PC-3 (cell line): ENCODE measurements at regions not wholly inside any gene's neighbourhood (a gene's known extent, or its start where the extent isn't known, plus 50 kb on each side); places are given as distances from the start of the nearest gene placed in this dataset.

Source experiments
- ATAC-seq: fragments of 200-7000 bp; cut with Tn5 transposase; 2 replicates; pipeline ENCODE4 v1.9.1; 2020; ENCODE audit warnings: mild to moderate bottlenecking, moderate library complexity
- BruUV-seq: library from RNA; stranded (reverse); fragments of 400-500 nt; replicated peaks from 2 replicates; lab custom pipeline; 2021; lab: Mats Ljungman, UMichigan
- CTCF ChIA-PET: fragments of 300-600 bp; sonication (Branson Sonifier 250); formaldehyde crosslinking; loops from one replicate; lab custom pipeline; 2022; ENCODE audit warnings: antibody characterized with exemption; lab: Charles Lee
- POLR2A ChIA-PET: fragments of 300-600 bp; sonication (Branson Sonifier 250); formaldehyde crosslinking; loops from one replicate; lab custom pipeline; 2022; ENCODE audit warnings: antibody characterized with exemption; ENCODE audit not compliant: unreplicated experiment; lab: Charles Lee
- DNase-seq: peaks from one replicate; pipeline ENCODE4 v3.0.0-alpha.2; 2015
- H2AFZ ChIP-seq: fragments of 300-600 bp; sonication (generic); 2 replicates; pipeline ENCODE4 v1.6.0; 2016; ENCODE audit warnings: antibody characterized with exemption, low read length
- H3F3A ChIP-seq: fragments of 300-600 bp; sonication (generic); one replicate; pipeline ENCODE4 v1.6.0; 2017; ENCODE audit warnings: antibody characterized with exemption, low read length, control low read depth, mild to moderate bottlenecking; ENCODE audit not compliant: unreplicated experiment
- H3K27ac ChIP-seq: fragments of 300-600 bp; sonication (generic); 2 replicates; pipeline ENCODE4 v1.5.1; 2016; ENCODE audit warnings: mild to moderate bottlenecking, low read length
- H3K27me3 ChIP-seq: fragments of 300-600 bp; sonication (generic); 2 replicates; pipeline ENCODE4 v1.6.1; 2016; ENCODE audit warnings: low read length, mixed read lengths
- H3K36me3 ChIP-seq: fragments of 300-600 bp; sonication (generic); 2 replicates; pipeline ENCODE4 v1.6.1; 2016; ENCODE audit warnings: low read depth, mixed run types, low read length, mixed read lengths
- H3K4me1 ChIP-seq: fragments of 300-600 bp; sonication (generic); 2 replicates; pipeline ENCODE4 v1.5.1; 2016; ENCODE audit warnings: low read length; ENCODE audit not compliant: insufficient read depth
- H3K4me2 ChIP-seq: fragments of 300-600 bp; sonication (generic); 2 replicates; pipeline ENCODE4 v1.6.0; 2016; ENCODE audit warnings: low read length
- H3K4me3 ChIP-seq: fragments of 300-600 bp; sonication (generic); 2 replicates; pipeline ENCODE4 v1.5.1; 2016; ENCODE audit warnings: mild to moderate bottlenecking, low read length, mixed read lengths
- H3K79me2 ChIP-seq: fragments of 300-600 bp; sonication (generic); 2 replicates; pipeline ENCODE4 v1.6.1; 2017; ENCODE audit warnings: low read length, mixed read lengths
- H3K9ac ChIP-seq: fragments of 300-600 bp; sonication (generic); 2 replicates; pipeline ENCODE4 v1.6.0; 2016; ENCODE audit warnings: mild to moderate bottlenecking, low read length
- H3K9me2 ChIP-seq: fragments of 300-600 bp; sonication (generic); replicated peaks from 2 replicates; pipeline ENCODE4 v1.6.1; 2016; ENCODE audit warnings: mixed run types, low read length, mixed read lengths
- H3K9me3 ChIP-seq: fragments of 300-600 bp; sonication (generic); 2 replicates; pipeline ENCODE4 v1.6.1; 2016; ENCODE audit warnings: low read length, mixed read lengths
- H4K20me1 ChIP-seq: fragments of 300-600 bp; sonication (generic); 2 replicates; pipeline ENCODE4 v1.6.1; 2016; ENCODE audit warnings: low read length, mixed read lengths
- CTCF ChIP-seq: fragments of 300-600 bp; sonication (generic); conservative IDR thresholded peaks from 2 replicates; pipeline ENCODE4 v1.5.1; 2017; ENCODE audit warnings: antibody characterized with exemption, low read depth, mild to moderate bottlenecking, low read length
- EZH2 ChIP-seq: fragments of 300-600 bp; sonication (generic); IDR thresholded peaks from one replicate; pipeline ENCODE4 v1.6.1; 2017; ENCODE audit warnings: antibody characterized with exemption, mild to moderate bottlenecking, low read length; ENCODE audit not compliant: unreplicated experiment
- EZH2phosphoT487 ChIP-seq: fragments of 300-600 bp; sonication (generic); IDR thresholded peaks from 2 replicates; pipeline ENCODE4 v1.6.1; 2018; ENCODE audit warnings: mild to moderate bottlenecking, antibody characterized with exemption, low read length, borderline replicate concordance
- intact Hi-C: fragments of 100-400 bp; cut with micrococcal nuclease; formaldehyde crosslinking; loops from 2 replicates; pipeline ENCODE4 v1.9.0; 2023

- H4K20me1 ChIP-seq: no peaks in the 10 kb centered on the region
- H3K9me2 ChIP-seq: no peaks in the 10 kb centered on the region
- H2AFZ ChIP-seq: no peak overlapping the region
- ATAC-seq (no peak), DNase-seq (no peak)
- no peaks in the 10 kb centered on the region for H3F3A ChIP-seq
- no peaks in the 10 kb centered on the region for H3K9me3 ChIP-seq
- H3K9ac ChIP-seq: no peak overlapping the region
- H3K27ac ChIP-seq: no peak overlapping the region
- no peaks in the 10 kb centered on the region for H3K4me1 ChIP-seq
- BruUV-seq: no TSS peak
- H3K36me3 ChIP-seq: no peaks in the 10 kb centered on the region
- no peaks in the 10 kb centered on the region for H3K79me2 ChIP-seq
- TF ChIP-seq EZH2phosphoT487 (no peak), EZH2 (no peak), CTCF (no peak)
- no peak overlapping the region for H3K4me3 ChIP-seq
- peaks cover 18% of the 10 kb centered on the region for H3K27me3 ChIP-seq
- no peak overlapping the region for H3K4me2 ChIP-seq
- ChIA-PET CTCF (no interaction called here), POLR2A (no interaction called here)
- intact Hi-C loops: no loop called here
Measured at GRCh38 chr2:853203-853870, 97.3 kb upstream of the SNTG2 start.

- intact Hi-C loops: no loop called here
- no TSS peak for BruUV-seq
Measured at GRCh38 chr2:852168-852567, 98.5 kb upstream of the SNTG2 start.

More at GRCh38 chr2:852168-852567, 98.5 kb upstream of the SNTG2 start:
- Histone ChIP-seq H3K27ac (no peak overlapping the region), H2AFZ (no peak overlapping the region), H3K4me2 (no peak overlapping the region), H3K36me3 (no peaks in the 10 kb centered on the region), H3K9me2 (no peaks in the 10 kb centered on the region), H4K20me1 (no peaks in the 10 kb centered on the region), H3F3A (no peaks in the 10 kb centered on the region), H3K9me3 (no peaks in the 10 kb centered on the region), H3K79me2 (no peaks in the 10 kb centered on the region), H3K4me3 (no peak overlapping the region), H3K9ac (no peak overlapping the region), H3K4me1 (no peaks in the 10 kb centered on the region), H3K27me3 (peaks cover 29% of the 10 kb centered on the region)
- ChIA-PET CTCF (no interaction called here), POLR2A (no interaction called here)
- no peak for TF ChIP-seq CTCF
- TF ChIP-seq EZH2: no peak
- TF ChIP-seq EZH2phosphoT487: no peak
- DNase-seq (no peak), ATAC-seq (no peak)
